ENCODE measurements at regions not wholly inside any gene's neighbourhood (a gene's known extent, or its start where the extent isn't known, plus 50 kb on each side); places are given as distances from the start of the nearest gene placed in this dataset.

- H3K9me3 ChIP-seq = no peaks in the 10 kb centered on the region
- H3K4me3 ChIP-seq = no peak overlapping the region
- H3K36me3 ChIP-seq = no peaks in the 10 kb centered on the region
- H3K27me3 ChIP-seq = no peaks in the 10 kb centered on the region; the same call in 1 of the 2 replicates
- no peak for DNase-seq
Measured at GRCh38 chr3:124611520-124611919, 118.7 kb upstream of the UMPS start.

- no peak for DNase-seq
- no peaks in the 10 kb centered on the region for H3K36me3 ChIP-seq
- H3K27me3 ChIP-seq = no peaks in the 10 kb centered on the region; the same call in 1 of the 2 replicates
- H3K9me3 ChIP-seq = no peaks in the 10 kb centered on the region
- no peak overlapping the region for H3K4me3 ChIP-seq
Measured at GRCh38 chr3:124615896-124616543, 114.2 kb upstream of the UMPS start.

- Histone ChIP-seq H3K36me3 (no peaks in the 10 kb centered on the region), H3K9me3 (no peaks in the 10 kb centered on the region), H3K4me3 (no peak overlapping the region), H3K27me3 (no peaks in the 10 kb centered on the region; the same call in 1 of the 2 replicates)
- DNase-seq = no peak
Measured at GRCh38 chr3:124617177-124617576, 113.1 kb upstream of the UMPS start.

GRCh38 chr3:124619887-124620599 is 110.2 kb upstream of the UMPS start:
- H3K36me3 ChIP-seq = no peaks in the 10 kb centered on the region
- no peaks in the 10 kb centered on the region for H3K9me3 ChIP-seq
- H3K27me3 ChIP-seq = no peaks in the 10 kb centered on the region; the same call in 1 of the 2 replicates
- no peak for DNase-seq
- H3K4me3 ChIP-seq = no peak overlapping the region

DNA sequence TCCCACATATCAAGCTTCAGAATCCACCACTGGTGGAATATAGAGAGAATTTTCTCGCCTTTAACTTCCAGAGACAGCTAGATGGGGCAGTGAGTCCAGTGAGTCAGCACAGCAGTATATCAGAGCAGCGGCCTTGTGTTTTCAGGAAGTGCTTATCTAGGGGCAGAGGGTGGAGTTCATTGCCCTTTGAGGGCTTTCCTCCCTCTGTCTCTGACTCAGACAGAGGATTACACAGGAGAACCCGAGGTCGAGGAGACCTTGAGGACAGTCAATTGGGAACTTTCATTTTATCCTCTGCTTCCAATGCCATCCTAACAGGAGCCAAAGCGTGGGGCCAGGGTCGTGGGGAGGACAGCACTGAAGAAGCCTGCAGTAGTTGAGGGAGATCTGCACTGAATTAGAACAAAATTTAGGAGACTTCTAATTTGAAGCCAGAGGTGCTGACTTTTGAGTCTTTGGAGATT is 109.6 kb upstream of the UMPS start:
- H3K36me3 ChIP-seq = no peaks in the 10 kb centered on the region
- H3K4me3 ChIP-seq = no peak overlapping the region
- no peaks in the 10 kb centered on the region for H3K27me3 ChIP-seq
- no peaks in the 10 kb centered on the region for H3K9me3 ChIP-seq
- peak; percentile 47 for DNase-seq

- Histone ChIP-seq H3K27me3 (no peaks in the 10 kb centered on the region; the same call in 1 of the 2 replicates), H3K4me3 (no peak overlapping the region), H3K36me3 (no peaks in the 10 kb centered on the region), H3K9me3 (no peaks in the 10 kb centered on the region)
- no peak for DNase-seq
Measured at GRCh38 chr3:124621498-124621897, 108.8 kb upstream of the UMPS start.

DNA sequence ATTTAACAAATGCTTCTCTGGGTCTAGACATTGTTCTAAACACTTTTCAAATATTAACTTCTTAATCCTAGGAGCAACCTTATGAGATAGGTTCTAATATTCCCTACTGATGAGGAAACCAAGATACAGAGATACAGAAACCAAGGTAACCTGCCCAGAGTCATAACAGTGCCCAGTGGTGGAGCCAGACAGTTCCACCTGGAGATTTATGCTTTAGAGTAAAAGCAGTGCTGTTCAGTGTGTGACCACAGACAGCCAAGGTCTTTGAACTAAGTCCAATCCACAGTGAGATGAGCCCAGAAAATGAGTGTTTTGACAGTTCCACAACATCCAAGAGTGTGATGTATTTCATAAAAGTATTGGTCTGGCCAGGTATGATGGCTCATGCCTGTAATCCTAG is 105.2 kb upstream of the UMPS start:
- no peaks in the 10 kb centered on the region for H3K9me3 ChIP-seq
- no peaks in the 10 kb centered on the region; the same call in 1 of the 2 replicates for H3K27me3 ChIP-seq
- H3K4me3 ChIP-seq = no peak overlapping the region
- no peaks in the 10 kb centered on the region for H3K36me3 ChIP-seq
- DNase-seq = no peak

GRCh38 chr3:124627501-124627908 is 102.7 kb upstream of the UMPS start:
- no peak overlapping the region for H3K4me3 ChIP-seq
- DNase-seq = no peak
- no peaks in the 10 kb centered on the region for H3K36me3 ChIP-seq
- no peaks in the 10 kb centered on the region for H3K9me3 ChIP-seq
- no peaks in the 10 kb centered on the region; the same call in none of the 2 replicates for H3K27me3 ChIP-seq

DNA sequence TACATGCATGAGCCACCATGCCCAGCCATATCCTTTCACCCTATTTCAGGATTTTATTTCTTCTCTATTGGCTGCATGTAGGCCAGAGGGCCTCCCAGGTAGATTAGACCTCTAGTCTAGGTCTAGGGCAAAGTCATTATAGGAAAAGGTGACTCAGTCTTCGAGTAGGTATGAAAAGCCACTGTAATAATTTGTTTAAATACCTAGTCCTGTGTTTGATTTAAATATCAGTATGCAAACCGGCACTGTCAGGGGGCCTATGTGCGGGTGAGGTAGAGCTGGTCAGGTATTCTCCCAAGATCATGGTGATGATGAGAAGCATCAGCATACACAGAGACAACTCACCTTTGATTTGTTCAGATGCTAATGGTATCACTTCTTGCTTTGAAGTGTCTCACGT is 101.4 kb upstream of the UMPS start:
- H3K27me3 ChIP-seq = no peaks in the 10 kb centered on the region; the same call in none of the 2 replicates
- no peak overlapping the region for H3K4me3 ChIP-seq
- H3K9me3 ChIP-seq = no peaks in the 10 kb centered on the region
- no peaks in the 10 kb centered on the region for H3K36me3 ChIP-seq
- DNase-seq = no peak

GRCh38 chr3:124629497-124629896 is 100.8 kb upstream of the UMPS start:
- no peak for DNase-seq
- H3K4me3 ChIP-seq = no peak overlapping the region
- no peaks in the 10 kb centered on the region; the same call in none of the 2 replicates for H3K27me3 ChIP-seq
- no peaks in the 10 kb centered on the region for H3K9me3 ChIP-seq
- H3K36me3 ChIP-seq = no peaks in the 10 kb centered on the region

GRCh38 chr3:124630960-124631359 is 99.3 kb upstream of the UMPS start:
- Histone ChIP-seq H3K36me3 (no peaks in the 10 kb centered on the region), H3K27me3 (no peaks in the 10 kb centered on the region; the same call in none of the 2 replicates), H3K4me3 (no peak overlapping the region), H3K9me3 (no peaks in the 10 kb centered on the region)
- no peak for DNase-seq

DNA sequence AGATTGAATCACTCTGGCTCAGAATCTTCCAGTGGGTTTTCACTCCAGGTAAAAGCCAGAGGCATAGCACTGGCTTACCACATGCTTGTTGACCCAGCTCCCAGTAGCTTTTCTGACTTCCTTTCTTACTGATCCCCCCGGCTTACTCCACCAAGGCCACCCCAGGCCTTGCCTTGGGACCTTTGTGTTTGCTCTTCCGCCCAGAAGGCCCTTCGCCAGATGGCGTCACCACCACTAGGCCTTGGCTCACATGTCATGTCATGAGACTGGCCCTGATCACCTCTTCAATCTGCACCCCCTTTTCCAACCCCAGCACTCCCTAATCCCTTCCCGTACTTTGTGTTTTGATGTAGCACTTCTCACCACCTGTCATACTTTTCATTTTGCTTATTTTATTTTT is 98.5 kb upstream of the UMPS start:
- no peaks in the 10 kb centered on the region for H3K36me3 ChIP-seq
- H3K27me3 ChIP-seq = no peaks in the 10 kb centered on the region; the same call in 1 of the 2 replicates
- no peak overlapping the region for H3K4me3 ChIP-seq
- no peak for DNase-seq
- no peaks in the 10 kb centered on the region for H3K9me3 ChIP-seq

DNA sequence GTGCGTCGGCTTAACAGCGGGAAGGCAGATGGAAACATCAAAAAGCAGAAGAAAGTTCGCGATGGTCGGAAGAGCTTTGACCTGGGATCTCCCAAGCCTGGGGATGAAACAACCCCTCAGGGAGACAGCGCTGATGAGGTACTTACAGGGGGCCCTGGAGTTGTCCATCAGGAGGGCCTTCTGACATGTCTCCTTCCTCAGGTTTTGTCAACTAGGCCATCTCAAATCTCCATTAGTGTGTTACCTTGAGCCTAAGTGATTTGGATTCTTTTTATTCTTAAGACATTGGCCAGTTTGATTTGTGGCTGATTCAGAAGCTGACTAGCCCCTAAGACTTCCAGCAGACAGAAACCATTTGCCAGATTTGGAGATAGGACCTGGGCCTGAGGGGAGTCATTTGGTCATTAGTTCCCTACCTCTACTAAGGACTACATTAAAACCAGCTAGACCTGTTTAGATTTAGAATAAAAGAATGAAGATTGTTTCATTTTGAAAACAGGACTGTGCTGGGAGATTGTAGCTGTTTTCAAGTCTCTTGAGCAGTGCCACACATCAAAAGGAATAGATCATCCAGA is 97.6 kb upstream of the UMPS start:
- no peaks in the 10 kb centered on the region for H3K9me3 ChIP-seq
- H3K27me3 ChIP-seq = no peaks in the 10 kb centered on the region; the same call in 1 of the 2 replicates
- H3K4me3 ChIP-seq = no peak overlapping the region
- H3K36me3 ChIP-seq = no peaks in the 10 kb centered on the region
- no peak for DNase-seq

GRCh38 chr3:124633524-124633923 is 96.7 kb upstream of the UMPS start:
- DNase-seq = no peak

DNA sequence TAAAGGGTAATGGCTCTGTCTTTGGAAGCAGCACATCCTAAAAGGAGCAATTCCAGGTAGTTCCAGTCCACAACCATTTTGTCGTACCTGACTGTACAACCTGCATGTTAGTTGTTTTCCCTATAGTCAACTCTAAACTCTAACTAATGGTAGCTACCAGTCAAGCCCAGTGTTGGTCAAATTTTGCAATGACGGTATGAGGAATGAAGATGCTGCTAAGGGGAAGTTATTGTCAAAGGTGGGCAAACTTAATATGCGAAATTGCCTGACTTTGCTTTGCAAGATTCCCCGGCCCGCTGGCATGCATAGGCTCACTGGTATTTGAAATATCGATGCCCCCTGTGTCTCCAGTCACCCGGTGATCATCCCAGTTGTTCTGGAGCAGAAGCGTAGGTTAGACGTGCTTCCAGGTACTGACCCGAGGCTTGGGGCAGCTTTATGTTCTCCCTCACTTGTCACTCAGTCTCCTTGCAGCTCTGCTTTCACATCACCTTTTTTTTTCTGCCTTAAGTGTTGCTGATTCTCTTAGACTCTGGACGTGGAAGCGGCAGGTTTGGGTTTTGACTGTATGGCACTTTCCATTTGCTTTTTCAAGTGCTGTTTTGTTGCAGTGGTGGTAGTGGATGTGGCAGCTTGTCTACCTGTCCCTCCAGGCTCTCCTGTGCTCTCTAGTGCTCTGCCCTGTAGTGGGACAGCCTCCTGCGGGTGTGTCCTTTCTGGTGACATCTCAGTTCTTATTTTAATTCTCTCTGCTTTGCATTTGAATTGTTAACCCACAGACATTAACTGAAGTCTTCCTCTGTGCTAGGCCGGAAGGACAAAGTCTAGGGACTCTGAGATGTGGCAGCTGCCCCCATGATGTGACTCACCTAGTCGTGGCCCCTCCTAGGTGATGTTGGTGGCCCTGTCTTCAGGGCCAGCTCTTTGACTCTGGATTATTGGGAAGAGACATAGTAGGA is 95.8 kb upstream of the UMPS start:
- no peaks in the 10 kb centered on the region for H3K36me3 ChIP-seq
- H3K27me3 ChIP-seq = no peaks in the 10 kb centered on the region; the same call in 1 of the 2 replicates
- no peak overlapping the region for H3K4me3 ChIP-seq
- no peak for DNase-seq
- H3K9me3 ChIP-seq = no peaks in the 10 kb centered on the region

More at GRCh38 chr3:124633524-124633923, 96.7 kb upstream of the UMPS start:
- Histone ChIP-seq H3K9me3 (no peaks in the 10 kb centered on the region), H3K4me3 (no peak overlapping the region), H3K27me3 (no peaks in the 10 kb centered on the region; the same call in 1 of the 2 replicates), H3K36me3 (no peaks in the 10 kb centered on the region)

DNA sequence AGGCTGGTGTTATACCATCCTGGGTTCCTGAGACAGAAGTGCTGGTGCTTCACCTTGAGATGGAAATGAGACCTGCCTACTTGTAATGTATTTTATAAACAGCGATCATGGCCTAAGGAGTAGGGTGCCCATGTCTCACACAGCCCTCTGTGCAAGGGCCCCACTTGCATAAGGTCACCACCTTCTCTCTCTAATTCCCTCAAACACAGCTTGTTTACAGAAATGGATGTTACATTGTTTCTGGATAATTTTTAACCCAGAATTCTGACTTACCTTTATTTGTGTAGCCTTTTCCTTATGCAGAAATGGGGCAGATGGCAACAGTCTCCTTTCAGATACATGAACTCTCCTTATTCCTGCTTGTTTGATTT is 95.1 kb upstream of the UMPS start:
- H3K9me3 ChIP-seq = no peaks in the 10 kb centered on the region
- no peak overlapping the region for H3K4me3 ChIP-seq
- H3K27me3 ChIP-seq = peaks cover 4% of the 10 kb centered on the region; the same call in 1 of the 2 replicates
- no peaks in the 10 kb centered on the region for H3K36me3 ChIP-seq
- DNase-seq = no peak
